Neuronal stem cell (in vitro differentiated cells): ENCODE measurements at regions not wholly inside any gene's neighbourhood (a gene's known extent, or its start where the extent isn't known, plus 50 kb on each side); places are given as distances from the start of the nearest gene placed in this dataset.

Experiments used
- DNase-seq: peaks from one replicate; pipeline ENCODE4 v3.0.0-alpha.2; 2013; ENCODE audit warnings: low spot score
- H2AFZ ChIP-seq: one replicate; pipeline ENCODE4 v1.6.1; 2013; ENCODE audit warnings: mild to moderate bottlenecking, low read length, inconsistent platforms
- H2AK5ac ChIP-seq: 2 replicates; pipeline ENCODE4 v1.6.1; 2013; ENCODE audit warnings: low read depth, mild to moderate bottlenecking, inconsistent platforms, low read length, moderate library complexity, mixed read lengths
- H2BK120ac ChIP-seq: 2 replicates; pipeline ENCODE4 v1.6.1; 2013; ENCODE audit warnings: low read depth, mild to moderate bottlenecking, inconsistent platforms, low read length, moderate library complexity, mixed read lengths
- H2BK12ac ChIP-seq: one replicate; pipeline ENCODE4 v1.6.1; 2013; ENCODE audit warnings: low read length, inconsistent platforms
- H2BK15ac ChIP-seq: 2 replicates; pipeline ENCODE4 v1.6.1; 2013; ENCODE audit warnings: mild to moderate bottlenecking, low read length, inconsistent platforms, mixed read lengths
- H2BK5ac ChIP-seq: one replicate; pipeline ENCODE4 v1.6.1; 2013; ENCODE audit warnings: inconsistent platforms, mild to moderate bottlenecking, low read length, moderate library complexity
- H3K14ac ChIP-seq: one replicate; pipeline ENCODE4 v1.6.1; 2013; ENCODE audit warnings: low read length, inconsistent platforms
- H3K18ac ChIP-seq: 2 replicates; pipeline ENCODE4 v1.6.1; 2013; ENCODE audit warnings: low read length, inconsistent platforms
- H3K23ac ChIP-seq: 2 replicates; pipeline ENCODE4 v1.6.1; 2013; ENCODE audit warnings: low read depth, mild to moderate bottlenecking, mixed read lengths, low read length, inconsistent platforms; ENCODE audit not compliant: poor library complexity
- H3K27ac ChIP-seq: replicated peaks from 3 replicates; pipeline ENCODE4 v1.5.1; 2013; ENCODE audit warnings: low read length, inconsistent platforms
- H3K27me3 ChIP-seq, 3 experiments: 2 replicates each; pipeline ENCODE4 v1.6.1; 2013; ENCODE audit warnings: low read length in 3 of 3, mild to moderate bottlenecking in 2 of 3, inconsistent platforms in 1 of 3, low read depth in 1 of 3, mixed read lengths in 1 of 3, moderate library complexity in 1 of 3; ENCODE audit not compliant: control insufficient read depth in 3 of 3, insufficient read depth in 3 of 3
- H3K36me3 ChIP-seq, 2 donors: replicated peaks in 1 of 2; 2 replicates each; pipeline ENCODE4 v1.6.1; 2013; ENCODE audit warnings: low read length in 2 of 2; ENCODE audit not compliant: control insufficient read depth in 2 of 2, insufficient read depth in 2 of 2
- H3K4ac ChIP-seq: 2 replicates; pipeline ENCODE4 v1.6.1; 2013; ENCODE audit warnings: inconsistent platforms, mild to moderate bottlenecking, low read length, moderate library complexity
- H3K4me1 ChIP-seq, 2 donors: 1 replicate in 1 of 2; 2 replicates in 1 of 2; pipeline ENCODE4 v1.6.1; 2013; ENCODE audit warnings: low read length in 2 of 2, low read depth in 1 of 2; ENCODE audit not compliant: control insufficient read depth in 2 of 2, insufficient read depth in 1 of 2
- H3K4me2 ChIP-seq: one replicate; pipeline ENCODE4 v1.6.1; 2013; ENCODE audit warnings: mild to moderate bottlenecking, low read length, inconsistent platforms; ENCODE audit not compliant: insufficient read depth, poor library complexity, severe bottlenecking
- H3K4me3 ChIP-seq, 2 donors: 2 replicates each; pipeline ENCODE4 v1.5.1; 2013; ENCODE audit warnings: low read length in 2 of 2, mild to moderate bottlenecking in 2 of 2, inconsistent platforms in 1 of 2, moderate library complexity in 1 of 2
- H3K79me1 ChIP-seq: one replicate; pipeline ENCODE4 v1.6.1; 2013; ENCODE audit warnings: low read depth, mild to moderate bottlenecking, inconsistent platforms, low read length, moderate library complexity
- H3K9ac ChIP-seq: one replicate; pipeline ENCODE4 v1.6.1; 2013; ENCODE audit warnings: mild to moderate bottlenecking, low read depth, low read length, inconsistent platforms; ENCODE audit not compliant: poor library complexity
- H3K9me3 ChIP-seq, 2 donors: replicated peaks in 1 of 2; 2 replicates each; pipeline versions ENCODE3 to v1.6.1; 2013; ENCODE audit warnings: low read length in 2 of 2, mild to moderate bottlenecking in 2 of 2, inconsistent platforms in 1 of 2, low read depth in 1 of 2, mixed read lengths in 1 of 2, moderate library complexity in 1 of 2; ENCODE audit not compliant: control insufficient read depth in 2 of 2, insufficient read depth in 1 of 2
- H4K8ac ChIP-seq: one replicate; pipeline ENCODE4 v1.6.1; 2013; ENCODE audit warnings: low read depth, mild to moderate bottlenecking, inconsistent platforms, low read length, moderate library complexity
- H4K91ac ChIP-seq: one replicate; pipeline ENCODE4 v1.6.1; 2013; ENCODE audit warnings: low read length, low read depth, mild to moderate bottlenecking, inconsistent platforms; ENCODE audit not compliant: poor library complexity
- WGBS, 2 donors: extraction: QIAGEN DNeasy Blood & Tissue Kit; methylation state at CpG; one replicate each; pipeline ENCODE4 v1.1.7; 2013; ENCODE audit warnings: missing lambda C conversion rate in 2 of 2, mixed read lengths in 1 of 2; ENCODE audit not compliant: insufficient read length in 2 of 2, insufficient replicate concordance in 1 of 2; ENCODE audit errors: extremely low coverage in 2 of 2; 5-methylcytosine and 5-hydroxymethylcytosine counted together

DNA sequence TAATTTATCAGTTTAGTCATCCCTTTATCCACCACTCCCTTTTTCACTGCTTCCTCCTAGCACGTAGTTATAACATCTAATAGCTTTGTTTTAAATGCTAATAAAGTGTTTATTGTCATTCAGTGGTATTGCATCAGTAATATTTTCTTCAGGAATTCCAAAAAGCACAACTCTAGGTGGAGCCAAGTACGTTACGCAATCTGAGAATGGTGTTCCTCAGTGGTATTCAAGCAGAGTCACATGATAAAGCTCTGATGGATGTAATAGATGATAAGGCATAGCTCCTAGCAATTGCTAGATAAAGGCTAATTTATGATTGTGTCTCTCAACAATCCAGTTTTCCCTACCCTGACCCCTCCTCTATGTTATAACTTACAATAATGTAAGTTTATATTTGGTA is 494.6 kb upstream of the ADGRL4 start:
- H2AFZ ChIP-seq = no peak overlapping the region
- H3K4me1 ChIP-seq = peaks cover 0 to 20% of the 10 kb centered on the region in 2 donors
- no peak overlapping the region for H3K9ac ChIP-seq
- no peak overlapping the region for H3K4me2 ChIP-seq
- H3K4ac ChIP-seq = no peak overlapping the region
- no peak for DNase-seq
- H4K8ac ChIP-seq = no peak overlapping the region
- H2AK5ac ChIP-seq = no peak overlapping the region
- H3K18ac ChIP-seq = no peak overlapping the region
- H3K4me3 ChIP-seq = no peak overlapping the region
- H4K91ac ChIP-seq = no peak overlapping the region
- H3K27me3 ChIP-seq = no peaks in the 10 kb centered on the region
- no peak overlapping the region for H3K27ac ChIP-seq
- H3K36me3 ChIP-seq = no peaks in the 10 kb centered on the region
- no peak overlapping the region for H2BK120ac ChIP-seq
- no peaks in the 10 kb centered on the region for H3K79me1 ChIP-seq
- no peaks in the 10 kb centered on the region for H3K9me3 ChIP-seq
- no peak overlapping the region for H2BK5ac ChIP-seq
- WGBS, 2 donors = no CpG with 5 or more reads among the region's 3 CpGs
- H3K14ac ChIP-seq = no peak overlapping the region
- no peak overlapping the region for H2BK12ac ChIP-seq
- H3K23ac ChIP-seq = no peak overlapping the region
- no peak overlapping the region for H2BK15ac ChIP-seq

DNA sequence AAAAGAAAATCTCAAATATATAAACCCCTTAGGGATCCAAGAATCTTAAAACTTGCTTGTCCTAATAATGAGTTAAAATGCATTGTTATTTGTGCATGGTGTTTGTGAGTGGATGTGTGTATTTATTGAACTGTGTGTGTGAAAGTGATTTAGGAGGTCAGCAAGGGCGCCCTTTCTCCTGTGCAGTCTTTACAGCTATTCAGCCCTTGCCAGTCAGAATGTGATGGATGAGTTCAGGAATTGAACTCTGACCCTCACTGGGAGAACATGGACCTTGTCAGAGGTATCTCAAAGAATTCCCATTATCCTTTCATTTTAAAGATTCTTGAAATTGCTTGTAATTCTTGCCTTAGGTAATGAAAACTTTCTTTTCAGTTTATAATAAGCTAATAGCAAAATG is 493.0 kb upstream of the ADGRL4 start:
- DNase-seq = peak; percentile 46

DNA sequence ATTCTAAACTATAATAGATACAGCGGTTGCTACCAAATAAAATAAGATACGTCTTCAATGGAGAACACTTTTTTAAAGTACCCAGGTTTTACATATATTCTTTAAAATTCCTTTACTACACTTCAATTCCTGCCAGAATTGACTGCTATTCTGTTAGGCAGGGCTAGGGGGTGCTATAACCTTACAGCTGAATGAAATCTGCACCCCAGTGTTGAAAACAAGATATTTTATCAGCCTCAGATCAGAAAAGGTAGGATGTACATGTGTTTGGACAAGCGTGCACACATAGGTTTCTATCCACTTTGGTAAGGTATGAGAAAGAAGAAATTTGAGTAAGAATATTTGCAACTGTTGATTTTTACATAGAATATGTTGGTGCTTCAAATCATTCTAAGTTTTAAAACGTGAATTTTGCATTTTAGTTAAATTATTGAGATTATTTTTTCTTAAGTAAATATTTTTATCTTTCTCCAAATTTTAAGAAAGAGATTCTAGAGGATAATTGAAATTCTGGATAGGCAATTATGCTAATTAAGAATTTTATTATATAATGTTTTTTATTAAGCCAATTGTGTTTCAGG is 490.8 kb upstream of the ADGRL4 start:
- Histone ChIP-seq H4K91ac (no peak overlapping the region), H2BK15ac (no peak overlapping the region), H3K14ac (no peak overlapping the region), H3K23ac (no peak overlapping the region), H3K9ac (no peak overlapping the region), H3K18ac (no peak overlapping the region), H2BK120ac (no peak overlapping the region), H3K4me1 (peaks cover 0 to 20% of the 10 kb centered on the region in 2 donors), H3K9me3 (no peaks in the 10 kb centered on the region), H3K79me1 (no peaks in the 10 kb centered on the region), H3K4me2 (no peak overlapping the region), H4K8ac (no peak overlapping the region), H2BK12ac (no peak overlapping the region), H3K27ac (no peak overlapping the region), H2BK5ac (no peak overlapping the region), H3K36me3 (no peaks in the 10 kb centered on the region), H3K4ac (no peak overlapping the region), H3K4me3 (no peak overlapping the region), H2AFZ (no peak overlapping the region), H2AK5ac (no peak overlapping the region), H3K27me3 (no peaks in the 10 kb centered on the region)
- WGBS, 2 donors = no CpG with 5 or more reads among the region's 4 CpGs
- peak; percentile 20 for DNase-seq

More for the DNA sequence above, 493.0 kb upstream of the ADGRL4 start:
- H2BK5ac ChIP-seq = no peak overlapping the region
- H3K9ac ChIP-seq = no peak overlapping the region
- H2BK15ac ChIP-seq = no peak overlapping the region
- H3K4me3 ChIP-seq = no peak overlapping the region
- H3K27me3 ChIP-seq = no peaks in the 10 kb centered on the region
- no peak overlapping the region for H3K27ac ChIP-seq
- no peak overlapping the region for H2BK120ac ChIP-seq
- no peak overlapping the region for H3K18ac ChIP-seq
- H2AK5ac ChIP-seq = no peak overlapping the region
- no peak overlapping the region for H2AFZ ChIP-seq
- H3K14ac ChIP-seq = no peak overlapping the region
- no peaks in the 10 kb centered on the region for H3K79me1 ChIP-seq
- no peak overlapping the region for H2BK12ac ChIP-seq
- no peaks in the 10 kb centered on the region for H3K36me3 ChIP-seq
- no peak overlapping the region for H3K23ac ChIP-seq
- H4K91ac ChIP-seq = no peak overlapping the region
- no peak overlapping the region for H3K4ac ChIP-seq
- H3K9me3 ChIP-seq = no peaks in the 10 kb centered on the region
- no peak overlapping the region for H3K4me2 ChIP-seq
- peaks cover 0 to 20% of the 10 kb centered on the region in 2 donors for H3K4me1 ChIP-seq
- no CpG with 5 or more reads among the region's 1 CpG for WGBS, 2 donors
- no peak overlapping the region for H4K8ac ChIP-seq

DNA sequence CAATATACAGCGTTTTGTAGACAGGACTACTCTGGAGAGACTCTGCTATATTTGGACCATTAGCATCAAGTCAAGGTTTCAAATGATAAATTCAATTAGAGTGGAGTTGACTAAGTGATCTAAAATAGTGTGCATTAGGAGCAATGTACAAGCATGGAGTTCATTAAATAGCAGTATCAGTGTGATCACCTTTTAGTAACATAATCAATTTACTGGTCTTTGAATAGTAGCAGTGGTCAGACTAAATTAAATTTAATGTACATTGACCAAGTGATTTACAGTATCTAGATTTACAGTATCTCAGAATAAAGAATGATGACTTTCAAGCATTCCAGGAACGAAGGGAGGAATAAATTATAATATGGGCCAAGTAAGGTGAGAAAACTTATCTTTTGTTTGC is 489.6 kb upstream of the ADGRL4 start:
- Histone ChIP-seq H3K18ac (no peak overlapping the region), H3K27ac (no peak overlapping the region), H3K14ac (no peak overlapping the region), H3K79me1 (no peaks in the 10 kb centered on the region), H3K9ac (no peak overlapping the region), H3K9me3 (no peaks in the 10 kb centered on the region), H4K91ac (no peak overlapping the region), H2BK120ac (no peak overlapping the region), H2BK5ac (no peak overlapping the region), H2BK15ac (no peak overlapping the region), H3K4me1 (peaks cover 0 to 20% of the 10 kb centered on the region in 2 donors), H4K8ac (no peak overlapping the region), H2BK12ac (no peak overlapping the region), H3K4me2 (no peak overlapping the region), H3K4me3 (no peak overlapping the region), H3K36me3 (no peaks in the 10 kb centered on the region), H3K4ac (no peak overlapping the region), H3K23ac (no peak overlapping the region), H2AFZ (no peak overlapping the region), H3K27me3 (no peaks in the 10 kb centered on the region), H2AK5ac (no peak overlapping the region)
- no CpG with 5 or more reads among the region's 2 CpGs for WGBS, 2 donors
- no peak for DNase-seq
